ENCODE measurements at regions not wholly inside any gene's neighbourhood (a gene's known extent, or its start where the extent isn't known, plus 50 kb on each side); places are given as distances from the start of the nearest gene placed in this dataset.
"Not testable (repeated sequence)": the region's sequence is repeated elsewhere in the genome, so short reads cannot be mapped to it uniquely, and the experiment has no call there.

DNA sequence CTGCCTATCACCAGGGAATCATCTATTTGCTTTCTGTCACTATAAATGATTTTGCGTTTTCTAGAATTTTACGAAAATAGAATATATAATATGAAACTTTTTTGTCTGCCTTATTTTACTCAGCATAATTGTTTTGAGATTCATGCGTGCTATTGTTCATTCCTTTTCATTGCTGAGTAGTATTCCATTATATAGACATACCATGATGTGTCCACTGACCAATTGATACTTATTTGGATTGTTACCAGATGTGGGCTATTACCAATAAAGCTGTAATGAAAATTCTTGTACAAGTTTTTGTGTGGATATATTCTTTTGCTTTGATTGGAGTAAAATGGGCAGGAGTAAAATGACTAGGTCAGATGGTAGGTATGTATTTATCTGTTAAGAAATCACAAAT, 390.7 kb upstream of the EMCN start:
- no peaks in the 10 kb centered on the region for H3K9me3 ChIP-seq (ENCODE audit: severe bottlenecking)
- ATAC-seq (ENCODE audit: low read depth) = no peak
- no peaks in the 10 kb centered on the region for H3K4me1 ChIP-seq (ENCODE audit: insufficient read depth, poor library complexity, severe bottlenecking)
- DNase-seq (ENCODE audit: low spot score) = no peak
- TF ChIP-seq, protein P1, sequence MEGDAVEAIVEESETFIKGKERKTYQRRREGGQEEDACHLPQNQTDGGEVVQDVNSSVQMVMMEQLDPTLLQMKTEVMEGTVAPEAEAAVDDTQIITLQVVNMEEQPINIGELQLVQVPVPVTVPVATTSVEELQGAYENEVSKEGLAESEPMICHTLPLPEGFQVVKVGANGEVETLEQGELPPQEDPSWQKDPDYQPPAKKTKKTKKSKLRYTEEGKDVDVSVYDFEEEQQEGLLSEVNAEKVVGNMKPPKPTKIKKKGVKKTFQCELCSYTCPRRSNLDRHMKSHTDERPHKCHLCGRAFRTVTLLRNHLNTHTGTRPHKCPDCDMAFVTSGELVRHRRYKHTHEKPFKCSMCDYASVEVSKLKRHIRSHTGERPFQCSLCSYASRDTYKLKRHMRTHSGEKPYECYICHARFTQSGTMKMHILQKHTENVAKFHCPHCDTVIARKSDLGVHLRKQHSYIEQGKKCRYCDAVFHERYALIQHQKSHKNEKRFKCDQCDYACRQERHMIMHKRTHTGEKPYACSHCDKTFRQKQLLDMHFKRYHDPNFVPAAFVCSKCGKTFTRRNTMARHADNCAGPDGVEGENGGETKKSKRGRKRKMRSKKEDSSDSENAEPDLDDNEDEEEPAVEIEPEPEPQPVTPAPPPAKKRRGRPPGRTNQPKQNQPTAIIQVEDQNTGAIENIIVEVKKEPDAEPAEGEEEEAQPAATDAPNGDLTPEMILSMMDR (IDR thresholded peaks at IDR 0.05; ENCODE audit: poor library complexity, severe bottlenecking) = no peak
- H3K27me3 ChIP-seq (ENCODE audit: insufficient read depth, poor library complexity, severe bottlenecking) = no peaks in the 10 kb centered on the region
- no peaks in the 10 kb centered on the region for H3K36me3 ChIP-seq (ENCODE audit: low read depth)
- no peak overlapping the region for H3K4me3 ChIP-seq (ENCODE audit: severe bottlenecking)
- no peak overlapping the region for H3K27ac ChIP-seq (ENCODE audit: poor library complexity, severe bottlenecking)

DNA sequence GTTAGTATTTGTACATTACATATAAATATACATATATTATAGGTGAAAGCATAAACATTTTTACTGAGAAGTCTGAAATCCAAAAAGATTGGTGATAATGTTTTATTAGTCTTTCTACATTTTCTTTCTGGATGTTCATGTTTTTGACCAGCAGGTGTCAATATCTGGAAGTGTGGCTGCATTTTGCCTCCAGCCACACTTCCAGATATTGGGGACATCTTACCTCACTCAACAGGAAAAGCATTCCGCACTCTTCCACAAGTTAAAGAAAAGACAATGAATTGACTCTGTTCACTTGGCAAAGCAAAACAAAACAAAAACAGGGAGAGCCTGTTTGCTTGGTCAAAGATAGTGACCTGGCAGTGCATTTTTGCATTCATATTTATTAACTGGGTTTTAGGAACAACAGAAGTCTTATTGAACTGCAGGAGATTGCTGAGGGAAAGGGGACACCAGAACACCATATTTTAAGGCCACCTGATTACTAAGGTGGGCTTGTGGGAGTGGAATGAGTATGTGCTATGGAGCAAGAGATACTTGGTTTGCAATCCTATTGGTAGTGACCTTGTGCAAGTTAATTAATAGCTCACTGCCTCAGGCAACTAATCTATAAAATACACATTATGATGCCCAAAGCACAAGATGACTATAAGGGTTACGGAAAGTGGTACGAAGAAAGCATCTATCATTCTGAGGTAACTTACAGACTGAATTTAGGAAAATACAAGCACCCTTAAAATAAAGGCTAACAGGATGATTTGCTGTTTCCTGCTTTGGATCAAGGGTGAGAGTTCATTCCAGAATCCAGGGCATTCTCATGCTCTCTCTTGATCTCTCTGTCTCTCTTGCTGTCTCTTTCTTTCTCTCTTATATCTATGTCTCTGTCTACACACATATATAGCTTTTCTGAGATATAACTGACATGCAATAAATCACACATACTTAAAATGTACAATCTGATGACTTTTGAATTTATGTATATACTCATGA, 389.9 kb upstream of the EMCN start:
- Histone ChIP-seq H3K4me1 (ENCODE audit: insufficient read depth, poor library complexity, severe bottlenecking) (no peaks in the 10 kb centered on the region), H3K36me3 (ENCODE audit: low read depth) (no peaks in the 10 kb centered on the region), H3K27me3 (ENCODE audit: insufficient read depth, poor library complexity, severe bottlenecking) (no peaks in the 10 kb centered on the region), H3K4me3 (ENCODE audit: severe bottlenecking) (no peak overlapping the region), H3K27ac (ENCODE audit: poor library complexity, severe bottlenecking) (no peak overlapping the region), H3K9me3 (ENCODE audit: severe bottlenecking) (no peaks in the 10 kb centered on the region)
- DNase-seq (ENCODE audit: low spot score) (no peak), ATAC-seq (ENCODE audit: low read depth) (no peak)
- TF ChIP-seq, protein P1 (IDR thresholded peaks at IDR 0.05; ENCODE audit: poor library complexity, severe bottlenecking) = peak; percentile 75

DNA sequence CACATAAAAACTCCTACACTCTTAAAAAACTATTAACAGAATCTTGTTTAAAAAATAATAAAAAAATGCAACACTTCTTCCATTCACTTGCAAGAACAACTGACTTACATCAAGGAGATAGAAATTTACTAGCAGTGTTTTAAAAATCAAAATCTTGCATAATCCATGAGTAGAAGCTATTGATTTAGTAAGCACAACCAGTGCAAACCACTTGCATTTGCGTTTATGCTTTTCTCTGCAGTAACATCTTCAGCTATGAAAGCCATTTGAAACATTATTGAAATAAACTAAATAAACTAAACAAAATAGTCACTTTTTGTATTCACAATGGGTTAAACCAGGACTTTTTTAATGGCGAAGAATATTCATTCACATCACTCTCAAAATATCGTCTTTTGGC, 389.2 kb upstream of the EMCN start:
- H3K4me3 ChIP-seq (ENCODE audit: severe bottlenecking) = no peak overlapping the region
- DNase-seq (ENCODE audit: low spot score) = no peak
- H3K27ac ChIP-seq (ENCODE audit: poor library complexity, severe bottlenecking) = no peak overlapping the region
- H3K27me3 ChIP-seq (ENCODE audit: insufficient read depth, poor library complexity, severe bottlenecking) = no peaks in the 10 kb centered on the region
- H3K4me1 ChIP-seq (ENCODE audit: insufficient read depth, poor library complexity, severe bottlenecking) = no peaks in the 10 kb centered on the region
- no peaks in the 10 kb centered on the region for H3K9me3 ChIP-seq (ENCODE audit: severe bottlenecking)
- TF ChIP-seq, protein P1 (IDR thresholded peaks at IDR 0.05; ENCODE audit: poor library complexity, severe bottlenecking) = no peak
- H3K36me3 ChIP-seq (ENCODE audit: low read depth) = no peaks in the 10 kb centered on the region
- no peak for ATAC-seq (ENCODE audit: low read depth)

DNA sequence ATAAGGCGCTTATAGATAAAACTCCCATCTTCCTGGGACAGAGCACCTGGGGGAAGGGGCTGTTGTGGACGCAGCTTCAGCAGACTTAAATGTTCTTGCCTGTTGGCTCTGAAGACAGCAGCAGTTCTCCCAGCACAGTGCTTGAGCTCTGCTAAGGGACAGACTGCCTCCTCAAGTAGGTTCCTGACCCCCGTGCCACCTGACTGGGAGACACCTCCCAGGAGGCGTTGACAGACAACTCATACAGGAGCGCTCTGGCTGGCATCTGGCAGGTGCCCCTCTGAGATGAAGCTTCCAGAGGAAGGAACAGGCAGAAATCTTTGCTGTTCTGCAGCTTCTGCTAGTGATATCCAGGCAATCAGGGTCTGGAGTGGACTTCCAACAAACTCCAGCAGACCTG, 383.1 kb upstream of the EMCN start:
- not testable (repeated sequence) for H3K27me3 ChIP-seq (ENCODE audit: insufficient read depth, poor library complexity, severe bottlenecking); H3K27ac ChIP-seq (ENCODE audit: poor library complexity, severe bottlenecking); H3K9me3 ChIP-seq (ENCODE audit: severe bottlenecking); DNase-seq (ENCODE audit: low spot score); H3K36me3 ChIP-seq (ENCODE audit: low read depth); H3K4me3 ChIP-seq (ENCODE audit: severe bottlenecking); ATAC-seq (ENCODE audit: low read depth); H3K4me1 ChIP-seq (ENCODE audit: insufficient read depth, poor library complexity, severe bottlenecking)

DNA sequence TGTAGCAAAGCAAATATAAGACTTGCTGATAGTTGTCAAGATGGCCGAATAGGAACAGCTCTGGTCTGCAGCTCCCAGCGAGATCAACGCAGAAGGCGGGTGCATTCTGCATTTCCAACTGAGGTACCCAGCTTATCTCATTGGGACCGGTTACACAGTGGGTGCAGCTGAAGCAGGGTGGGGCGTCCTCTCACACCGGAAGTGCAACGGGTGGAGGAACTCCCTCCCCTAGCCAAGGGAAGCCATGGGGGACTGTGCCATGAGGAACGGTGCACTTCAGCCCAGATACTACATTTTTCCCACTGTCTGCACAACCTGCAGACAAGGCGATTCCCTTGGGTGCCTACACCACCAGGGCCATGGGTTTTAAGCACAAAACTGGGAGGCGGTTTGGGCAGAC, 382.3 kb upstream of the EMCN start:
- TF ChIP-seq, protein P1 (IDR thresholded peaks at IDR 0.05; ENCODE audit: poor library complexity, severe bottlenecking) = no peak
- Histone ChIP-seq H3K4me1 (ENCODE audit: insufficient read depth, poor library complexity, severe bottlenecking) (peaks cover 7% of the 10 kb centered on the region), H3K9me3 (ENCODE audit: severe bottlenecking) (no peaks in the 10 kb centered on the region), H3K27me3 (ENCODE audit: insufficient read depth, poor library complexity, severe bottlenecking) (no peaks in the 10 kb centered on the region), H3K36me3 (ENCODE audit: low read depth) (no peaks in the 10 kb centered on the region), H3K4me3 (ENCODE audit: severe bottlenecking) (no peak overlapping the region), H3K27ac (ENCODE audit: poor library complexity, severe bottlenecking) (no peak overlapping the region)
- DNase-seq (ENCODE audit: low spot score) (no peak), ATAC-seq (ENCODE audit: low read depth) (no peak)

All from RWPE2 (cell line).